Activated naive CD4-positive, alpha-beta T cell treated with anti-CD3 and anti-CD28 coated beads, Interleukin-2, amount 50 U/mL, for 72 hours (primary cell): ENCODE measurements at regions not wholly inside any gene's neighbourhood (a gene's known extent, or its start where the extent isn't known, plus 50 kb on each side); places are given as distances from the start of the nearest gene placed in this dataset.
"Not testable (repeated sequence)": the region's sequence is repeated elsewhere in the genome, so short reads cannot be mapped to it uniquely, and the experiment has no call there.

Source experiments
- ATAC-seq, 2 donors: fragments of 150-1000 bp; cut with Tn5 transposase; 2 replicates each; pipeline ENCODE4 v1.10.0; 2021; ENCODE audit warnings: mild to moderate bottlenecking in 2 of 2, moderate library complexity in 2 of 2
- DNase-seq, 2 donors: peaks; one replicate each; pipeline ENCODE4 v3.0.0; 2021 to 2022; ENCODE audit warnings: low spot score in 2 of 2
- H3K27ac Mint-ChIP-seq, 2 donors: one replicate each; pipeline ENCODE4 v1.8.0; 2022; ENCODE audit warnings: mild to moderate bottlenecking in 2 of 2, mixed read lengths in 2 of 2
- H3K36me3 Mint-ChIP-seq, 2 donors: one replicate each; pipeline ENCODE4 v1.8.0; 2022; ENCODE audit warnings: mixed read lengths in 2 of 2
- H3K9me3 Mint-ChIP-seq, 2 donors: one replicate each; pipeline ENCODE4 v1.8.0; 2022; ENCODE audit warnings: mixed read lengths in 2 of 2

DNA sequence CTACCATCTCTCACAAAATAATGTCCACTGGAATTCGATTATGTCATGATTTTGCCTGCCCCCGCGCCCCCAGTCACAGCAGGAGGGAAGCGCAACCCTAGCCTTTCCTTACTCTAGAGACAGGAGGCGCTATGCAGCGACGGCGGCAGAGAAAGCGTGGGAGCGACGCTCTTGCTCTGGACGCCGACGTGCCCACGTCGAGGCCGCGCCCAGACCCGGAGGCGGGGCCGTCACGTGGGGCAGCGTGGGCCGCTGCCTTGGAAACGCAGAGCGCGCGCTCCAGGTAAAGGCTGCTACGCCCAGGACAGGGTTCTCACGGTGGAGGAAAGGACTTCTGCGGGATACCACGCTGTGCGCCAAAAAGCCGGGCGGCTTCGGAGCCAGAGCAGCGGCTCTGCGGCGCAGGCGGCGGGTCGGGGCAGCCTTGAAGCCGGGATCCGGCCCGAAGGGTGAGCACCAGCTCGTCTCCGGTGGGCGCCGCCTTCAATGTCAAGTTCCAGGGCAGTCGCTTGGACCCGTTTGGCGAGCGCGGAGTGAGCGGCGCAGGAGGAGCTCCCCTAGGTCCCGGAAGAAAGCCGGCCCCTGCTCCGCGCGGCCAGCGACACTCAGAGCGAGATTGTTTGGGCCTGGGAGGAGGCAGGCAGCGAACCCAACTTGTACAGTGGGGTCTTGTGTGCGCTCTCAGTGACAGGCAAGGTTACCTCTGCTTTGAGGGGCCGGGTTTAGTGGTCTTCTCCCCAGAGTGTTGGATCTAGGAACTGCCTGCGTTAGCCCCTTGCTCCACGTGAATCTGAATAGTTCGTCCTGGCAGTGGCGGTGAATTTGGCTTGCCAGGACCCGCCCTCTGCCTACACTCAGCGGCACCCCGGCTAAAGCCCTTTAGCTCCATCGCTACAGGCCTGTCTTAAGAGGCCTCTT lies 121.7 kb downstream of the MRPL57 start:
- ATAC-seq (peak; percentile 96), DNase-seq (peak; percentile 86 to 89)
- peak overlapping the region; percentile 72 to 76 for H3K27ac Mint-ChIP-seq
- no peaks in the 10 kb centered on the region for H3K36me3 Mint-ChIP-seq
- no peaks in the 10 kb centered on the region for H3K9me3 Mint-ChIP-seq

DNA sequence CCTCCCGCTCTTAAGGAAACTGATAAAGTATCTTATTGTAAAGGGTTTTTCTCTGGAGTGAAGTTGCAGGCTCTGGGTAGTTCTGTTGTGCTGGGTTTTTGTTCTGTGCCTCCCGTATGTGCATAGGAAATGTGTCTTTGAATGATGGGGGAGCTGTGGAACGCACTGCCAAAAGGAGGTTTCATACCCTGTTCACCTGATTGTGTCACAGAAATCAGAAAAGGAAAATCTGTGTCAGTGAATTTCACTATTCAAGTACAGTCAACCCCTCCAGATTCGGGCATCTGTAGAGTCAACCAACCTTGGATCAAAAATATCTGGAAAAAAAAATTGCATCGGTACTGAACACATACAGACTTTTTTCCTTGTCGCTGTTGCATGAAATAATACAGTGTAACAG lies 127.8 kb downstream of the MRPL57 start:
- no peak for DNase-seq
- H3K9me3 Mint-ChIP-seq, result no peaks in the 10 kb centered on the region
- peak in 1 of 2 donors; percentile 74 for ATAC-seq
- peak overlapping the region in 1 of 2 donors; percentile 53 for H3K27ac Mint-ChIP-seq
- H3K36me3 Mint-ChIP-seq, result no peaks in the 10 kb centered on the region

DNA sequence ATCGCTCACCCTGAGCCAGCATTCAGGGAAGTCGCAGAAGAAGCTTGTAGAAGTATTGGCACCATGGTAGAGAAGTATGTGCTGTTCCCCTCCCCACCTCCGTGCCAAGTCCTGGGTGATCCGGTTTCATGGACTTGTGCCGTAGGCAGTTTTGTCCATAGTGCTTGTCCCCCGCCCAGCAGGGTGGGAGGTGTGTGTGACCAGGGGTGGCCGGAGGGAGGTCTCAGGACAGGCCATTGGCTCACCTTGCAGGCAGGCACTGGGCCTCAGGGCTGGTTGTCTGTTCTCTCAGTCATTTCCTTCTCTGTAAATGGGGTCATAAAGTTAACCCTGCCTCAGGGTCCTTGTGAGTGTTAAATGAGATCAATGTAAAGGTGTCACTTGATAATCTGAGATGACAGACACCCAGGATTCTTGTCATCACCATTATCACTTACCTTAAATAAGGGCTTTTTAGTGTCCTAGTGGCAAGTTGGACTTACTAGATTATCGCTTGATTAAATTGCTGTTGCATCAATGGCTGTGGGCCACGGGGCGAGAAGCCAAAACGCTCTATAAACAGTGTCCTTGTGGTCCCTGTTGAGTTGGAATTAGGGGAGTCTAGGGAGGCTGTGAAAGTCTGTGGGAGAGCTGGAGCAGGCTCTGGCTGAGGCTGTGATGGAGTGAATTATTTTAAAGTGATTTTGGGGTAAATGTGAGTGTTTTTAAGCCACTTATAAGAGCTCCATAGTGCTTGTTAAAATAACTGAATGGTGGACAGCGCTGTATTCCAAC lies 130.0 kb downstream of the MRPL57 start:
- not testable (repeated sequence) for H3K9me3 Mint-ChIP-seq, ATAC-seq, H3K36me3 Mint-ChIP-seq, DNase-seq
- H3K27ac Mint-ChIP-seq, result peak overlapping the region in 1 of 2 donors; percentile 44

DNA sequence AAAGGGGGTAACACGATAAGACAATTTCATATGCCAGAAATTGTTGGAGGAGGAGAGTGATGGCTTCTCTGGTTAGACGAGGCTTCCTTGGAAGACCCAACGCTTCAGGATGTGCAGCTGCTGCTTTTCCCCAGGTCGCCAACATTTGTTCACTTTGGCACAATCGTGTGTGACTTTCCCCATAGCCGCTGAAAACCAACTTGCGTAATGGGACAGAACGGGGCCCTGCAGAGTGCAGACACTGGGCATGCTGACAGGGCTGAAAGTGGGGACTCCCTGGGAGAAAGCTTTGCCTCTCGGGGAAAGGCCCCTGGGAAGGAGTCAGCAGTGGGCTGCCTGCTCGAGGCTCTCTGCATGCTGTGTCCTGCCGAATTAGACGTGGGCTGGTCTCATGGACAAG lies 130.7 kb downstream of the MRPL57 start:
- not testable (repeated sequence) for DNase-seq, ATAC-seq, H3K36me3 Mint-ChIP-seq, H3K27ac Mint-ChIP-seq, H3K9me3 Mint-ChIP-seq

DNA sequence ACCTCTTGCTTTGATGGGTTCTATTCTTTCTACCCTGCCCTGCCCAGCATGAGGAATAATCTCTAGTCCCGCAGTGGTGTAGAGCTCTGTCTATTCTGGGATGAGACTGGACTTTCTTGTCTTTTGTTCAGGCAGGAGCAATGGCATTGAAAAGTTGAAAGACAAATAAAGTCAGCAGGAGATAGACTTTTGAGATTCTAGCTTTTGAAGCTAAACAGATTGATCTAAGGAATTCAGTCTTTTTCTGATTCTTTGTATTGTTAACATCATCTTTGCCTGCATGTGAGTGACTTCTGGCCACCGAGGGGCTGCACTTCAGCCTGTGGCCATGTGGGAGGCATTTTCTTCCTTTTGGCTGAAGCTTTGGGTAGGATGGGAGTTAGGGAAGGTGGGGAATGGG lies 132.4 kb downstream of the MRPL57 start:
- Mint-ChIP-seq H3K36me3 (no peaks in the 10 kb centered on the region), H3K27ac (no peak overlapping the region), H3K9me3 (no peaks in the 10 kb centered on the region)
- DNase-seq (no peak), ATAC-seq (no peak)

DNA sequence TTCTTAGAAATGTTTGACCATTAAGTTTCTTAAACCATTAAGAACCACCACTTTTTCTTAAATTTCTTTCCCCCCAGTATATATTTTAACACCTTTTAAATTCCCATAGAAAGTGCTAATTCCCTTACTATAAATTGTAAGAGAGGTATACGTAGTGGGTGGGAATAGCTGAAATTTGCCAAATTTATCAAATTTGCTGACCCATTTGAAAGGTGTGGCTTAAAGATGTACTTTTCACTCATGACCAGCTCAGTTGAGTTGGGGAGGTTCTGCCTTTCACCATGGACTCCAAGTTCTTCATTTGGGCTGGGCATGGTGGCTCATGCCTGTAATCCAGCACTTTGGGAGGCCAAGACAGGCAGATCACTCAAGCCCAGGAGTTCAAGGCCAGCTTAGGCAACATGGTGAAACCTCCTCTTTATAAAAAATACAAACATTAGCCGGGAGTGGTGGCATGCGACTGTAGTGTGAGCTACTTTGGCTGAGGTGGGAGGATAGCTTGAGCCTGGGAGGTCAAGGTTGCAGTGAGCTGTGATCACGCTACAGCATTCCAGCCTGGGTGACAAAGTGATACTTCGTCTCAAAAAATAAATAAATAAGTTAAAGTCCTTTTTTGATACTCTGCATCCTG lies 133.2 kb downstream of the MRPL57 start:
- ATAC-seq (no peak), DNase-seq (no peak)
- no peaks in the 10 kb centered on the region for H3K36me3 Mint-ChIP-seq
- no peaks in the 10 kb centered on the region for H3K9me3 Mint-ChIP-seq
- no peak overlapping the region for H3K27ac Mint-ChIP-seq

DNA sequence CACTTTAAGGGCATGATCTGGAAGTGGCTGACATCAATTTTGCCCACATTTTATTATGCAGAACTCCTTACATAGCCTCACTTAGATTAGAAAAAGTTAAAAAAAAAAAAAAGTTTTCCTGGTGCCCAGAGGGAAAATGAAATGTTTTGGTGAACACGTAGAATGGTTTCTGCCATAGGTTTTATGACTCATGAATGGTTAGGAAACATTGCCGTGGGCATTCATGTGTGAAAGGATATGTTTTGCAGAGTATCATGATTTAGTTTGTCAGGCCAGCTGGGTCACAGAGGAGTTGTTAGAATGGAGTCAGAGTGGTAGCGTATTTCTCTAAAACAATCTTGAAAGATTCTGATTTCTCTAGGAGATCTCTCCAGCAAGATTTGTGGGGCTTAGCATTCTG lies 133.8 kb downstream of the MRPL57 start:
- no peaks in the 10 kb centered on the region for H3K9me3 Mint-ChIP-seq
- ATAC-seq, result peak in 1 of 2 donors; percentile 44

DNA sequence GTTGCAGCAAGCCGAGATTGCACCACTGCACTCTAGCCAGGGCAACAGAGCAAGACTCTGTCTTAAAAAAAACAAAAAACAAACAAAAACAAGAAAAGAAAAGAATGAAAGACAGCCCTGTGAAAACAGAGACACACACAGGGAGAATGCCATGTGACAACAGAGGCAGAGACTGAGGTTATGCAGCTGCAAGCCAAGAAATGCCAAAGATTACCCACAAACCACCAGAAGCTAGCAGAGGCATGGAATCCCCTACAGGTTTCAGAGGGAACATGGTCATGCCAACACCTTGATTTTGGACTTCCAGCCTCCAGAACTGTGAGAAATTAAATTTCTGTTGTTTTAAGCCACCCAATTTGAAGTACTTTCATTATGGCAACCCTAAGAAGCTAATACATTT lies 138.5 kb downstream of the MRPL57 start:
- not testable (repeated sequence) for H3K9me3 Mint-ChIP-seq, H3K36me3 Mint-ChIP-seq, H3K27ac Mint-ChIP-seq, DNase-seq
- ATAC-seq, result peak in 1 of 2 donors; percentile 66

More for the DNA sequence above, 133.8 kb downstream of the MRPL57 start:
- no peaks in the 10 kb centered on the region for H3K36me3 Mint-ChIP-seq
- H3K27ac Mint-ChIP-seq, result no peak overlapping the region
- DNase-seq, result no peak

DNA sequence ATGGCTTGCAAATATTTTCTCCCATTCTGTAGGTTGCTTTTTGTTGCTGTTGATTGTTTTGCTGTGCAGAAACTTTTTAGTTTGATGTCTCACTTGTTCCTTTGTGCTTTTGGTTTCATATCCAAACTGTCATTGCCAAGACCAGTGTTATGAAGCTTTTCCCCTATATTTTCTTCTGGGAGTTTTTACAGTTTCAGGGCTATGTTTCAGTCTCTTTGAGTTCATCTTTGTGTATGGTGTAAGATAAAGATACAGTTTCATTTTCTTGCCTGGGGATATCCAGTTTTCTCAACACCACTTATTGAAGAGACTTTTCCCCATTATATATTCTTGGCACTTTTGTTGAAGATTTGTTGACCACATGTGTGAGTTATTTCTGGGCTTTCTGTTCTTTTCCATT lies 139.9 kb downstream of the MRPL57 start:
- DNase-seq (no peak), ATAC-seq (no peak)
- Mint-ChIP-seq H3K36me3 (no peaks in the 10 kb centered on the region), H3K27ac (peak overlapping the region in 1 of 2 donors; percentile 31), H3K9me3 (no peaks in the 10 kb centered on the region)

DNA sequence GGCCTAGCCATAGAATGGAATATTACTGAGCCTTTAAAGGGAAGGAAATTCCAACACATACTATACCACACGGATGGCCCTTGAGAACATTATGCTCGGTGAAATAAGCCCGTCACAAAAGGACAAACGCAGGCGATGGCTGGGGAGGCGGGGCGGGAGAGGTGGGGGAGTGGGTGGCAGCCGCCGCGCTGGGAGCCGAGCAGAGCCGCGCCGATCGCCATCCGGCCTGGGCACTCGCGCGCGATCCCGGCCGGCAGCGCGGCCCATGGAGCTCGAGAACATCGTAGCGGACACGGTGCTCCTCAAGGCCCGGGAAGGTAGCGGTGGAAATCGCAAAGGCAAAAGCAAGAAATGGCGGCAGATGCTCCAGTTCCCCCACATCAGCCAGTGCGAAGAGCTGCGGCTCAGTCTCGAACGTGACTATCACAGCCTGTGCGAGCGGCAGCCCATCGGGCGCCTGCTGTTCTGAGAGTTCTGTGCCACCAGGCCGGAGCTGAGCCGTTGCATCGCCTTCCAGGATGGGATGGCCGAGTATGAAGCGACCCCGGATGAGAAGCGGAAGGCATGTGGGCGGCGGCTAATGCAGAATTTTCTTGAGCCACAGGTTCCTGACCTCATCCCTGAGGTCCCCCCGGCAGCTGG lies 140.1 kb downstream of the ZDHHC20 start:
- Mint-ChIP-seq H3K36me3 (no peaks in the 10 kb centered on the region), H3K9me3 (no peaks in the 10 kb centered on the region), H3K27ac (no peak overlapping the region)
- DNase-seq (no peak), ATAC-seq (no peak)

DNA sequence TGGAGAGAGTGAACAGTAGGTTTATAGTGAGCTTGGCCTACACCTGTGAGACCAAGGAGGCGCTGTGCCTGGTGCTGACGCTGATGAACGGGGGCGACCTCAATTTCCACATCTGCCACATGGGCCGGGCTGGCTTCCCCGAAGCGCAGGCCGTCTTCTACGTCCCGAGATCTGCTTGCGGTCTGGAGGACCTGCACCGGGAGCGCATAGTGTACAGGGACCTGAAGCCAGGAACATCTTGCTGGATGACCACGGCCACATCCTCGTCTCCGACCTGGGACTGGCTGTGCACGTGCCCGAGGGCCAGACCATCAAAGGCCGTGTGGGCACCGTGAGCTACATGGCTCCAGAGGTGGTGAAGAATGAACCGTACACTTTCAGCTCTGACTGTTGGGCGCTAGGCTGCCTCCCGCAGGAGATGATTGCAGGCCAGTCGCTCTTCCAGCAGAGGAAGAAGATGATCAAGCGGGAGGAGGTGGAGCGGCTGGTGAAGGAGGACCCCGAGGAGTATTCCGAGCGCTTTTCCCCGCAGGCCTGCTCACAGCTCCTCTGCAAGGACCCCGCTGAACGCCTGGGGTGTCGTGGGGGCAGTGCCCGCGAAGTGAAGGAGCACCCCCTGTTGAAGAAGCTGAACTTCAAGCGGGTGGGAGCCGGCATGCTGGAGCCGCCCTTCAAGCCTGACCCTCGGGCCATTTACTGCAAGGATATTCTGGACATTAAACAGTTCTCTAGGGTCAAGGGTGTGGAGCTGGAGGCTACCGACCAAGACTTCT lies 139.0 kb downstream of the ZDHHC20 start:
- no peak for ATAC-seq
- no peaks in the 10 kb centered on the region for H3K36me3 Mint-ChIP-seq
- H3K9me3 Mint-ChIP-seq, result no peaks in the 10 kb centered on the region

DNA sequence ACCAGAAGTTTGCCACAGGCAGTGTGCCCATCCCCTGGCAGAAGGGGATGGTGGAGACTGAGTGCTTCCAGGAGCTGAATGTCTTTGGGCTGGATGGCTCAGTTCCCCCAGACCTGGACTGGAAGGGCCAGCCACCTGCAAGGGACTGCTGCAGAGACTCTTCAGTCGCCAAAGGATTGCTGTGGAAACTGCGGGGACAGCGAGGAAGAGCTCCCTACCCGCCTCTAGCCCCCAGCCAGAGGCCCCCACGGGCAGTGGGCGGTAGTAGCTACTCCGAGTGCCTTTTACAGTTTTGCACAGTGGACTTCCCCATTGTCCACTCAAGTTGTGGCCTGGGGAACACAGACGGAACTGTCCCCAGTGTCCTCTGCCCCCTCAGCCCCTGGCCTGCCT lies 138.5 kb downstream of the ZDHHC20 start:
- Mint-ChIP-seq H3K9me3 (no peaks in the 10 kb centered on the region), H3K27ac (no peak overlapping the region), H3K36me3 (peaks cover 0 to 3% of the 10 kb centered on the region in 2 donors)
- ATAC-seq (no peak), DNase-seq (no peak)

More for the DNA sequence above, 139.0 kb downstream of the ZDHHC20 start:
- DNase-seq, result no peak
- H3K27ac Mint-ChIP-seq, result no peak overlapping the region

DNA sequence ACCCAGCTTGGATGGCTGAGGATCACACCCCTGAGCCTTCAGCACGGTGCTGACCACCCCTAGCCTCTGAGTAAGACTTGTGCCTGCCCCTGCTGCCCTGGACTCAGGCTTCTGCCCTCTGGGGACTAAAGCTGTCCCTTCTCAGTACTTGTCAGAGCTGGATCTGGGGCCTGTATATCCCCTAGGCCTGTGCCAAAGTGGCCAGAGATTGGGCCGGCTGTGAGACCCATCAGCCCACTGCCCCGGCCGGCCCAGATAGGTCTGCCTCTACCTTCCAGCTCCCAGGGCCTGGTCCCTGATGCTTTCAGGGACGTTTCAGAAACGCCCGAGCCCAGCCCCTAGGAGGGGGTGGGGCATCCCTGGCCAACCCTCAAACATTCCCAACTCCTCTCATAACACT lies 137.8 kb downstream of the ZDHHC20 start:
- H3K27ac Mint-ChIP-seq, result no peak overlapping the region
- H3K9me3 Mint-ChIP-seq, result no peaks in the 10 kb centered on the region
- peaks cover 0 to 4% of the 10 kb centered on the region in 2 donors for H3K36me3 Mint-ChIP-seq
- no peak for DNase-seq
- ATAC-seq, result no peak

DNA sequence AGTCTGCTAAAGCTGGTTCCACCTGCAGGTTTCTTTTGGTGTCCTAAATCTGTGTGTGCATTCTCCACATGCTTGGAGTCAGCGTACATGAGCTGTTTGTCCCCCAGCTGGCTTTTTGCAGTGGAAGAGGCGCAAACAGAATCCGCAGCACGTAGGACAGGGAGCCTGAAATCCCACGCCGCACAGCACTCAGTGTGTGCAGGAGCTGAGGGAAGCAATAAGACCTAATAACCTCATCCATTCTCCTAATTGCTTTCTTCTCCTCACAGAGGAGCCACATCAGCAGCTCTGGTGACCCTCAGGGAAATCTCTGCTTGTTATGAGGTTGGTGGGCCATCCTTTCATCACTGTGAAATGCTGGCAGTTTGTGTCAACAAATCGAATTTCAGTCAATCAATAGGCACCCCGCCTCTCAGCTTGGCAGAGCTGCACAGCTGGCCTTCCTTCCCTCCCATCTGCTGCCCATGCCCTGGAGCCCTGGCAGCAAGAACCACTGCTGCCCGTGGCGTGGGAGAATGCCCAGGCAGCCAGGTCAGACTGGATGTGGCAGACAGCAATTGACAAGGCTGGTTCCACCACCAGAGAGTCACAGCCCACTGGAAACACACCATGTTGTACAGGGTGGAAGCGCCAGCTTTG lies 136.7 kb downstream of the ZDHHC20 start:
- DNase-seq (no peak), ATAC-seq (no peak)
- H3K9me3 Mint-ChIP-seq, result no peaks in the 10 kb centered on the region
- H3K36me3 Mint-ChIP-seq, result peaks cover 0 to 4% of the 10 kb centered on the region in 2 donors
- H3K27ac Mint-ChIP-seq, result no peak overlapping the region
